GM19239 (cell line): ENCODE measurements at regions not wholly inside any gene's neighbourhood (a gene's known extent, or its start where the extent isn't known, plus 50 kb on each side); places are given as distances from the start of the nearest gene placed in this dataset.
"Not testable (repeated sequence)": the region's sequence is repeated elsewhere in the genome, so short reads cannot be mapped to it uniquely, and the experiment has no call there.

Source experiments
- DNase-seq: peaks from one replicate; pipeline ENCODE4 v3.0.0; 2011; ENCODE audit warnings: low spot score; ENCODE audit not compliant: insufficient read length
- FAIRE-seq: peaks from 2 replicates; lab custom pipeline; 2011; peaks lifted over from hg19 to GRCh38; lab: Jason Lieb, UNC

- FAIRE-seq (no peak), DNase-seq (no peak)
Measured at GRCh38 chr12:11446372-11446771, 51.0 kb upstream of the PRB2 start.

DNA sequence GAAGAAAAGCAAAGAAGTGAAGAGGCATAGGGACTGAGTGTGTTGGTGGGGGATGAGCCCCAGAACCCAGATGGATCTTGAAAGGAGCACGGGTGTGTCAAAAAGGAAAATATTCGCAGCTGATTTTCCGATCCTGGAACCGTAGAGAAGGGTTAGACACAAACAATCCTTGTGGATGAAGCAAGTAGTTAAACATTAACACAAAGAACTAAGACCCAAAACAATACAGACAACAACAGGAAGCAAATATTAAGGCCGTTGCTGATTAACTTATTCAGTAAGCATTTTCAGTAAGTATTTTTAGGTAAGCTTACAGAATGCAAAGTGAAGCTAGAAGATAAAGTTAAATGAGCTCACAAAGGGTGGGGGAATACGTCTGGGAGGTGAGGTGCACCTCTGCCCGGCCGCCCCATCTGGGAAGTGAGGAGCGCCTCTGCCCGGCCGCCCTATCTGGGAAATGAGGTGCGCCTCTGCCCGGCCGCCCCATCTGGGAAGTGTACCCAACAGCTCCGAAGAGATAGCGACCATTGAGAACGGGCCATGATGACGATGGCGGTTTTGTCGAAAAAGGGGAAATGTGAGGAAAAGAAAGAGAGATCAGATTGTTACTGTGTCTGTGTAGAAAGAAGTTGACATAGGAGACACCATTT lies 62.8 kb upstream of the PRB2 start:
- FAIRE-seq (no peak), DNase-seq (no peak)

DNA sequence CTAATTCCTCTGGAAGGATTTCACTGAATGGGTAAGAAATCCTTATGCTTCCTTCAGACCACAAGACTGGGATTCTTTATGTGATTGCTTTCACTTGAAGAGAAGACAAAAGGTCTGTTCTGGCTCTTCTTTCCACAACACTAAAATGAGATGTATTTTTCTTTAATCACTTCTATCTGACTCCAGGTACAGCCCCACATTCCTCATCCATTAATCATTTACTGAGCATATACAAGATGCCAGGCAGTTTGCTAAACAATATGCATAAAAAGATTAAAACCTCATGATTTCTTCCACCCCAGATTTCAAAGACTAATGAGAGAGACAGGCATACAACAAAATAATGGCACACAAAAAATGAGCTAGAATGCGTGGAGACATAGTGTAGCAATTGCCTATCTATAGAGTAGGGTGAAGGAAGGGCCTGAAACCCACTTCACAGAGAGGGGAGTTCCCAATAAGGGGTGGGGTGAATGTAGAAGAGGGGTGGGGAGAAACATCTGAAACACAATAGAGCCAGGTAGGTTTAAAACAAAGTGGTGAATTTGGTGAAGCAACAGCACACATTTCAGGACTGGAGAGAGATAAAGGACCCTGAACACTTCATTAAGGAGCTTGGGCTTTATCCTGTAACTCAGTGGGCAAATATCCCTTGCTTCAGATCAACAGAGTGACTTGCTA lies 65.1 kb upstream of the PRB2 start:
- no peak for DNase-seq
- no peak for FAIRE-seq

GRCh38 chr12:11461433-11461832 lies 66.1 kb upstream of the PRB2 start:
- FAIRE-seq (no peak), DNase-seq (no peak)

GRCh38 chr12:11477110-11477509 lies 81.7 kb upstream of the PRB2 start:
- FAIRE-seq (no peak), DNase-seq (no peak)

GRCh38 chr12:11482955-11483354 lies 87.6 kb upstream of the PRB2 start:
- FAIRE-seq (no peak), DNase-seq (no peak)

- peak; percentile 55 for DNase-seq
- FAIRE-seq, result peak; percentile 98
Measured at GRCh38 chr12:11486623-11487444, 91.5 kb upstream of the PRB2 start.

DNA sequence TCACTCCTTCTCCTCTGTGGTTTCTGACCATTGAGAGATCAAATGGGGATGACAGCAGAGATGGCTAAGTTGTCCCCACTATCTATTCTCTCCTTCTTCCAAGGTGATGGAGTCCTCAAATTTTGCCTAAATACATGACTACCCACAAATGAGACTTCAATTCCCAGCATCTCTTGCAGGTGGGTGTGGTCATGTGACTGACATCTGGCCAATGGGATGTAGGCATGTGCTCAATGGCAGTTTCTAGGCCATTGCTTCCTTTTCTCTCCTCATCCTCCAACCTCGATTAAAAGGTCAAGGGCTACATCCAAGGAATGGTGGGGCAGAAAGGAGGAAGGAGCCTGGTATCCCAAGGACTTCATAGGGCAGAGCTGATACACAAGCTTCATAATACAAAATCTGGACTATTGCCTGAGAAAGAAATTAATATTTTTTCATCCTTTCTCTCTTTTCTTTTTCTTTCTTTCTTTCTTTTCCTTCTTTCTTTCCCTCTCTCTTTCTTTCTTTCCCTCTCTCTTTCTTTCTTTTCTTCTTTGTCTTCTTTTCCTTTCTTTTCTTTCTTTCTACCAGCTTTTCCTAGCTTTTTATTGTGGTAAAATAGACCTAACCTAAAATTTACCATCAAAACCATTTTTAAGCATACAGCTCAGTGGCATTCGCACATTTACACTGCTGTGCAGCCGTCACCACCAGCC lies 100.9 kb upstream of the PRB2 start:
- DNase-seq, result no peak
- no peak for FAIRE-seq

GRCh38 chr12:11497438-11497837 lies 102.1 kb upstream of the PRB2 start:
- no peak for FAIRE-seq

GRCh38 chr12:11497995-11498394 lies 102.6 kb upstream of the PRB2 start:
- no peak for FAIRE-seq
- DNase-seq, result no peak

More at GRCh38 chr12:11497438-11497837, 102.1 kb upstream of the PRB2 start:
- no peak for DNase-seq

GRCh38 chr12:11498574-11498973 lies 103.2 kb upstream of the PRB2 start:
- DNase-seq, result not testable (repeated sequence)

GRCh38 chr12:11499806-11500187 lies 104.4 kb upstream of the PRB2 start:
- FAIRE-seq (no peak), DNase-seq (no peak)

More at GRCh38 chr12:11498574-11498973, 103.2 kb upstream of the PRB2 start:
- peak; percentile 81 for FAIRE-seq

DNA sequence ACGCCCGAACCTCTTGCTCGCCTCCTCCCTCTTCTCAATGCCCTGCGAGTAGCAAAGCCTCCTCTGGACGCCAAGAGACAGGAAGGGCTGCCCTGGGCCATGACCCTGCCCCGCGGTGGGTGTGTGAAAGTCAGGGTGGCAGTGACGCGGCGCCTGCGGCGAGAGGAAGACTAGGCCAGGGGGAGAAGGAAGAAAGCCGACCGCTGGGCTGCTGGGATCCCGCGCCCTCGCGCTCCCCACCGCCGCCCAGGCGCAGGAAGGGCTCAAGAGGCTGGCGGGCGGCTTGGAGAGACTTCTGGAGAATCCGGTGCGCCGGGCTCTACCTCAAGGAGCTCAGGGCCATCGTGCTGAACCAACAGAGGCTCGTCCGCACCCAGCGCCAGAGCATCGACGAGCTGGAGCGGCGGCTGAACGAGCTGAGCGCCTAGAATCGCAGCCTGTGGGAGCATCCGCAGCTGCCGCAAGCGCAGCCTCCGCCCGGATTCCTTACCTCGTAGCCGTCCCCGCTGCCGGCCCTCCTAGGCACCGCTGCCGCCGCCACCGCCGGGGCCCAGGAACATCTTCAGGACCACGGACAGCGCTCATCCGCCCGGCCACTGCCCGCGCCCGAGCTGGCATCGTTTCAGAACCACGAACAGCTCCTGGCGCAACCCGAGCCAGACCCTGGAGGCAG lies 105.0 kb upstream of the PRB2 start:
- FAIRE-seq, result no peak
- DNase-seq, result peak; percentile 47

GRCh38 chr12:11500861-11501230 lies 105.5 kb upstream of the PRB2 start:
- no peak for FAIRE-seq
- no peak for DNase-seq

GRCh38 chr12:11508699-11509098 lies 113.3 kb upstream of the PRB2 start:
- no peak for FAIRE-seq
- no peak for DNase-seq

DNA sequence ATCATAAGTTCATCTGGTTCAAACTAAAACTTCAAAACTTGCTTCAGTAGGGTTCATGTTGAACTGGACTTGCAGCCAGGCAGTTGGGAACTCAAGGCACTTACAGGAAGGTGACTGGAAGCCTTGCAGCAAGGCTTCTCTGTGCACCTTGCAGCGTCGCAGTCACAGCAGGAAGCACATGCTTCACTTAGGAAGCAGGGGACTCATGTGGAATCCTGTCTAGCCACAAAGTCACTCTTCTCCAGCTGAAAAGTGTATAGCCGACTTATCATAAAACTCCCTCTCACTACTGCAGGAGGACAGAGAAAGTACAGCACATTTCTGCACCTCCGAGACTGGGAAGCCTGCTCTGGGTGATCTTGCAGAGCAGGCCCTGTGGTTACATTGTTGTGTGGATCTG lies 114.0 kb upstream of the PRB2 start:
- DNase-seq (no peak), FAIRE-seq (no peak)

DNA sequence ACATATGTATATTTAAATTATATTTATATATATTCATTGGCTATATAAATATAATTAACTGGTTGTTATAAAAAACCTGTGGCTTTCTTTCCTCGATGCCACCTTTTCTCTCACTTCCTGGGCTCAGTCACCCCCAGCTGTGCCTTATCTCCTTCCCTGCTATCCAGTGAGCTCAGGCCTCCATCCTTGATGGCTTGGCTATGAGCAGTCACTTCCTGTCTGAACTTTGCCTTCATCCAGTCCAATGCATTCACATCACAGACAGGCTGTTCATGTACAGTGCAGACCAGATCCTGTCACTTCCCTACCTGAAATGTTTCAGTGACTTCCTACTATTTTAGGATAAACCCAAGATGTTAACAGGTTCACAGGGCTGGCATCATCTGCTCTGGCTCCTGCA lies 115.3 kb upstream of the PRB2 start:
- no peak for FAIRE-seq

GRCh38 chr12:11513288-11513687 lies 117.9 kb upstream of the PRB2 start:
- no peak for FAIRE-seq
- DNase-seq, result no peak

More for the DNA sequence above, 115.3 kb upstream of the PRB2 start:
- no peak for DNase-seq

DNA sequence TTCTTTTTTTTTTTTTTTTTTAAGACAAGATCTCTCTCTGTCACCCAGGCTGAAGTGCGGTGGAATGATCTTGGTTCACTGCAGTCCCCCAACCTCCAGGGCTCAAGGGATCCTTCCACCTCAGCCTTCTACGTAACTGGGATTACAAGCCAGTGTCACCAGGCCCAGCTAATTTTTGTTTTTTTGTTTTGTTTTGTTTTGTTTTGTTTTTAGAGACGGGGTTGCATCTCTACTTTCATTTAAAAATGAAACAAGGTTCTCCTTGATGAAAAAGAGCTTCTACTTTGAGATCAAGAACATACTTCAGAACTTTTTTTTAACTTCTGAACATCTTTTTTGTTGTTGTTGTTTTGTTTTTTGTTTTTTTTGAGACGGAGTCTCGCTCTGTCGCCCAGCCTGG lies 121.7 kb upstream of the PRB2 start:
- no peak for FAIRE-seq
- no peak for DNase-seq

GRCh38 chr12:11524446-11524845 lies 125.0 kb upstream of the ETV6 start:
- FAIRE-seq (no peak), DNase-seq (no peak)
